HG03108 (cell line): ENCODE measurements at regions not wholly inside any gene's neighbourhood (a gene's known extent, or its start where the extent isn't known, plus 50 kb on each side); places are given as distances from the start of the nearest gene placed in this dataset.
"Not testable (repeated sequence)": the region's sequence is repeated elsewhere in the genome, so short reads cannot be mapped to it uniquely, and the experiment has no call there.

ENCODE experiments used
- ATAC-seq: cut with Tn5 transposase; IDR thresholded peaks from one replicate; pipeline ENCODE4 v1.9.1; 2021; ENCODE audit warnings: moderate library complexity; ENCODE audit not compliant: unreplicated experiment

GRCh38 chr12:105575235-105575634 is 244.7 kb downstream of the C12orf75 start:
- ATAC-seq = no peak

GRCh38 chr12:105576261-105576660 is 245.8 kb downstream of the C12orf75 start:
- ATAC-seq = no peak

GRCh38 chr12:105580821-105581352 is 250.4 kb downstream of the C12orf75 start:
- ATAC-seq = no peak

GRCh38 chr12:105581420-105581819 is 250.9 kb downstream of the C12orf75 start:
- ATAC-seq = no peak

- ATAC-seq = no peak
These were observed 254.6 kb downstream of the C12orf75 start for GRCh38 chr12:105585107-105585506.

GRCh38 chr12:105587237-105587636 is 256.7 kb downstream of the C12orf75 start:
- ATAC-seq = no peak

- no peak for ATAC-seq
These were observed 257.6 kb downstream of the C12orf75 start for GRCh38 chr12:105588106-105588505.

- no peak for ATAC-seq
These were observed 260.1 kb downstream of the C12orf75 start for GRCh38 chr12:105590571-105590970.

GRCh38 chr12:105595440-105595839 is 264.9 kb downstream of the C12orf75 start:
- ATAC-seq = no peak

GRCh38 chr12:105596731-105597130 is 266.2 kb downstream of the C12orf75 start:
- no peak for ATAC-seq

GRCh38 chr12:105598031-105598430 is 267.5 kb downstream of the C12orf75 start:
- no peak for ATAC-seq

- no peak for ATAC-seq
These were observed 270.5 kb downstream of the C12orf75 start for GRCh38 chr12:105600911-105601545.

- ATAC-seq = not testable (repeated sequence)
These were observed 271.8 kb downstream of the C12orf75 start for GRCh38 chr12:105602312-105602711.

- ATAC-seq = not testable (repeated sequence)
These were observed 273.8 kb downstream of the C12orf75 start for GRCh38 chr12:105604281-105604680.

GRCh38 chr12:105606613-105607012 is 276.1 kb downstream of the C12orf75 start:
- not testable (repeated sequence) for ATAC-seq

GRCh38 chr12:105609001-105609400 is 278.5 kb downstream of the C12orf75 start:
- ATAC-seq = not testable (repeated sequence)

- no peak for ATAC-seq
These were observed 280.0 kb downstream of the C12orf75 start for GRCh38 chr12:105610459-105610858.

- no peak for ATAC-seq
These were observed 280.8 kb downstream of the C12orf75 start for GRCh38 chr12:105611340-105611739.

GRCh38 chr12:105613269-105613668 is 282.8 kb downstream of the C12orf75 start:
- no peak for ATAC-seq

- no peak for ATAC-seq
These were observed 283.4 kb downstream of the C12orf75 start for GRCh38 chr12:105613887-105614286.

- ATAC-seq = no peak
These were observed 286.6 kb downstream of the C12orf75 start for GRCh38 chr12:105616971-105617540.

- ATAC-seq = no peak
These were observed 291.7 kb downstream of the C12orf75 start for GRCh38 chr12:105622220-105622619.
